HG03064 (cell line): ENCODE measurements at regions not wholly inside any gene's neighbourhood (a gene's known extent, or its start where the extent isn't known, plus 50 kb on each side); places are given as distances from the start of the nearest gene placed in this dataset.
"Not testable (repeated sequence)": the region's sequence is repeated elsewhere in the genome, so short reads cannot be mapped to it uniquely, and the experiment has no call there.

Experiments
- ATAC-seq: cut with Tn5 transposase; IDR thresholded peaks from one replicate; pipeline ENCODE4 v1.9.1; 2021; ENCODE audit warnings: low read depth; ENCODE audit not compliant: unreplicated experiment

GRCh38 chr1:164343189-164343588 is 215.8 kb upstream of the PBX1 start:
- no peak for ATAC-seq

- ATAC-seq = no peak
These were observed 211.0 kb upstream of the PBX1 start for GRCh38 chr1:164347980-164348379.

- no peak for ATAC-seq
These were observed 202.5 kb upstream of the PBX1 start for GRCh38 chr1:164356511-164356910.

- ATAC-seq = no peak
These were observed 198.7 kb upstream of the PBX1 start for GRCh38 chr1:164360265-164360664.

- no peak for ATAC-seq
These were observed 197.1 kb upstream of the PBX1 start for GRCh38 chr1:164361927-164362326.

GRCh38 chr1:164363980-164364379 is 195.0 kb upstream of the PBX1 start:
- no peak for ATAC-seq

GRCh38 chr1:164366014-164366413 is 193.0 kb upstream of the PBX1 start:
- no peak for ATAC-seq

- no peak for ATAC-seq
These were observed 189.2 kb upstream of the PBX1 start for GRCh38 chr1:164369698-164370365.

- no peak for ATAC-seq
These were observed 178.1 kb upstream of the PBX1 start for GRCh38 chr1:164380893-164381292.

GRCh38 chr1:164382384-164382783 is 176.6 kb upstream of the PBX1 start:
- ATAC-seq = no peak

- no peak for ATAC-seq
These were observed 174.7 kb upstream of the PBX1 start for GRCh38 chr1:164384262-164384661.

- no peak for ATAC-seq
These were observed 141.8 kb upstream of the PBX1 start for GRCh38 chr1:164417016-164417704.

GRCh38 chr1:164423136-164423535 is 135.8 kb upstream of the PBX1 start:
- no peak for ATAC-seq

GRCh38 chr1:164433141-164433817 is 125.7 kb upstream of the PBX1 start:
- no peak for ATAC-seq

- no peak for ATAC-seq
These were observed 125.2 kb upstream of the PBX1 start for GRCh38 chr1:164433818-164434170.

GRCh38 chr1:164440232-164440631 is 118.8 kb upstream of the PBX1 start:
- no peak for ATAC-seq

GRCh38 chr1:164443166-164443565 is 115.8 kb upstream of the PBX1 start:
- no peak for ATAC-seq

- no peak for ATAC-seq
These were observed 115.1 kb upstream of the PBX1 start for GRCh38 chr1:164443836-164444235.

- no peak for ATAC-seq
These were observed 113.0 kb upstream of the PBX1 start for GRCh38 chr1:164446020-164446419.

GRCh38 chr1:164452549-164452948 is 106.4 kb upstream of the PBX1 start:
- ATAC-seq = no peak

GRCh38 chr1:164456272-164456671 is 102.7 kb upstream of the PBX1 start:
- no peak for ATAC-seq

GRCh38 chr1:164459176-164459575 is 99.8 kb upstream of the PBX1 start:
- not testable (repeated sequence) for ATAC-seq
